HG03066 (cell line): ENCODE measurements at regions not wholly inside any gene's neighbourhood (a gene's known extent, or its start where the extent isn't known, plus 50 kb on each side); places are given as distances from the start of the nearest gene placed in this dataset.

Experiments
- ATAC-seq: cut with Tn5 transposase; IDR thresholded peaks from one replicate; pipeline ENCODE4 v1.9.1; 2021; ENCODE audit warnings: low read depth; ENCODE audit not compliant: unreplicated experiment

GRCh38 chr14:61111209-61111665, 130.2 kb downstream of the SLC38A6 start:
- no peak for ATAC-seq

- ATAC-seq, result no peak
These were observed 129.5 kb downstream of the SLC38A6 start for GRCh38 chr14:61110316-61111082.

GRCh38 chr14:61109288-61109687, 128.2 kb downstream of the SLC38A6 start:
- no peak for ATAC-seq

- no peak for ATAC-seq
These were observed 127.6 kb downstream of the SLC38A6 start for GRCh38 chr14:61108496-61109141.

GRCh38 chr14:61107869-61108493, 126.9 kb downstream of the SLC38A6 start:
- no peak for ATAC-seq

GRCh38 chr14:61106959-61107641, 126.1 kb downstream of the SLC38A6 start:
- ATAC-seq, result no peak

- ATAC-seq, result no peak
These were observed 125.4 kb downstream of the SLC38A6 start for GRCh38 chr14:61106271-61106958.

GRCh38 chr14:61104358-61104757, 123.3 kb downstream of the SLC38A6 start:
- no peak for ATAC-seq

- ATAC-seq, result peak; percentile 55
These were observed 122.7 kb downstream of the SLC38A6 start for GRCh38 chr14:61103541-61104339.

GRCh38 chr14:61102549-61103466, 121.8 kb downstream of the SLC38A6 start:
- no peak for ATAC-seq
